HG02870 (cell line): ENCODE measurements at regions not wholly inside any gene's neighbourhood (a gene's known extent, or its start where the extent isn't known, plus 50 kb on each side); places are given as distances from the start of the nearest gene placed in this dataset.
"Not testable (repeated sequence)": the region's sequence is repeated elsewhere in the genome, so short reads cannot be mapped to it uniquely, and the experiment has no call there.

Experiments used
- ATAC-seq: cut with Tn5 transposase; IDR thresholded peaks from one replicate; pipeline ENCODE4 v1.9.1; 2021; ENCODE audit warnings: mild to moderate bottlenecking, moderate library complexity; ENCODE audit not compliant: unreplicated experiment

- ATAC-seq, result not testable (repeated sequence)
Observed at GRCh38 chr1:168457296-168457695, 86.5 kb downstream of the XCL2 start.

- no peak for ATAC-seq
Observed at GRCh38 chr1:168455764-168456163, 88.0 kb downstream of the XCL2 start.

GRCh38 chr1:168454211-168454815, 89.5 kb downstream of the XCL2 start:
- no peak for ATAC-seq

- no peak for ATAC-seq
Observed at GRCh38 chr1:168453056-168453455, 90.7 kb downstream of the XCL2 start.

GRCh38 chr1:168452329-168452728, 91.5 kb downstream of the XCL2 start:
- ATAC-seq, result no peak

- no peak for ATAC-seq
Observed at GRCh38 chr1:168447871-168448270, 95.9 kb downstream of the XCL2 start.

GRCh38 chr1:168446081-168446480, 97.7 kb downstream of the XCL2 start:
- ATAC-seq, result no peak

GRCh38 chr1:168443899-168444298, 99.9 kb downstream of the XCL2 start:
- ATAC-seq, result no peak

GRCh38 chr1:168443356-168443755, 100.4 kb downstream of the XCL2 start:
- no peak for ATAC-seq

- no peak for ATAC-seq
Observed at GRCh38 chr1:168442931-168443330, 100.9 kb downstream of the XCL2 start.

GRCh38 chr1:168441745-168442144, 102.1 kb downstream of the XCL2 start:
- no peak for ATAC-seq

GRCh38 chr1:168439456-168440375, 104.1 kb downstream of the XCL2 start:
- no peak for ATAC-seq

- ATAC-seq, result no peak
Observed at GRCh38 chr1:168438626-168439025, 105.2 kb downstream of the XCL2 start.

GRCh38 chr1:168437821-168438220, 106.0 kb downstream of the XCL2 start:
- no peak for ATAC-seq

GRCh38 chr1:168435439-168435838, 108.4 kb downstream of the XCL2 start:
- no peak for ATAC-seq

GRCh38 chr1:168433238-168433637, 110.6 kb downstream of the XCL2 start:
- no peak for ATAC-seq

- ATAC-seq, result no peak
Observed at GRCh38 chr1:168431882-168432281, 111.9 kb downstream of the XCL2 start.

GRCh38 chr1:168430321-168430720, 113.5 kb downstream of the XCL2 start:
- ATAC-seq, result no peak

- no peak for ATAC-seq
Observed at GRCh38 chr1:168428063-168428731, 115.6 kb downstream of the XCL2 start.

GRCh38 chr1:168427051-168427450, 116.7 kb downstream of the XCL2 start:
- ATAC-seq, result no peak

GRCh38 chr1:168424281-168424680, 119.5 kb downstream of the XCL2 start:
- ATAC-seq, result no peak
